ENCODE measurements at regions not wholly inside any gene's neighbourhood (a gene's known extent, or its start where the extent isn't known, plus 50 kb on each side); places are given as distances from the start of the nearest gene placed in this dataset.

- Histone ChIP-seq H3K9me3 (replicated peaks; ENCODE audit: low read length) (no peaks in the 10 kb centered on the region), H3K4me2 (ENCODE audit: low read length) (no peak overlapping the region), H3K36me3 (ENCODE audit: insufficient read depth, low read length) (no peaks in the 10 kb centered on the region), H3K9ac (ENCODE audit: low read depth, low read length) (no peak overlapping the region), H3K4me3 (ENCODE audit: low read length) (no peak overlapping the region), H3K4me1 (ENCODE audit: control insufficient read depth, insufficient read depth, low read length) (peaks cover 14% of the 10 kb centered on the region), H3K27me3 (ENCODE audit: control insufficient read depth, insufficient read depth, low read length) (peaks cover 8% of the 10 kb centered on the region)
Observed at GRCh38 chr9:134560206-134560605, 81.4 kb upstream of the COL5A1 start.

DNA sequence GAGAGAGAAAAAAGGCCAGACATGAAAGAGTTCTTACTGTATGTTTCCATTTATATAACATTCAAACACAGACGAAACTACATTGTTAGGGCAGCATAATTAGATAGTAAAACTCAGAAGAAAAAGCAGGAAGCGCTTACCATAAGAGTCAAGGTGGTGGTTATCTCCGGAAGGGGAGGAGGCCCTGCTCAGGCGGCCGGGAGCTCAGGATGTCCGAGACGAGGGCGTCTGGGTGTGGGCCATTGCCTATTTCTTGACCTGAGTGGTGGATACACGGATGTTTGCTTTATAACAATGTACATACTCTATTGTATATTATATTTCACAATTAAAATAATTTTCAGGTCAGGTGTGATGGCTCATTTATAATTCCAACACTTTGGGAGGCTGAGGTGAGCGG, 80.9 kb upstream of the COL5A1 start:
- Histone ChIP-seq H3K9ac (ENCODE audit: low read depth, low read length) (no peak overlapping the region), H3K27me3 (ENCODE audit: control insufficient read depth, insufficient read depth, low read length) (peaks cover 8% of the 10 kb centered on the region), H3K36me3 (ENCODE audit: insufficient read depth, low read length) (no peaks in the 10 kb centered on the region), H3K4me2 (ENCODE audit: low read length) (no peak overlapping the region), H3K9me3 (replicated peaks; ENCODE audit: low read length) (no peaks in the 10 kb centered on the region), H3K4me1 (ENCODE audit: control insufficient read depth, insufficient read depth, low read length) (peaks cover 14% of the 10 kb centered on the region), H3K4me3 (ENCODE audit: low read length) (no peak overlapping the region)

- peaks cover 8% of the 10 kb centered on the region for H3K27me3 ChIP-seq (ENCODE audit: control insufficient read depth, insufficient read depth, low read length)
- H3K9me3 ChIP-seq (replicated peaks; ENCODE audit: low read length) = no peaks in the 10 kb centered on the region
- H3K36me3 ChIP-seq (ENCODE audit: insufficient read depth, low read length) = no peaks in the 10 kb centered on the region
- no peak overlapping the region for H3K4me3 ChIP-seq (ENCODE audit: low read length)
- peaks cover 13% of the 10 kb centered on the region for H3K4me1 ChIP-seq (ENCODE audit: control insufficient read depth, insufficient read depth, low read length)
- no peak overlapping the region for H3K9ac ChIP-seq (ENCODE audit: low read depth, low read length)
- no peak overlapping the region for H3K4me2 ChIP-seq (ENCODE audit: low read length)
Observed at GRCh38 chr9:134561427-134562145, 80.0 kb upstream of the COL5A1 start.

DNA sequence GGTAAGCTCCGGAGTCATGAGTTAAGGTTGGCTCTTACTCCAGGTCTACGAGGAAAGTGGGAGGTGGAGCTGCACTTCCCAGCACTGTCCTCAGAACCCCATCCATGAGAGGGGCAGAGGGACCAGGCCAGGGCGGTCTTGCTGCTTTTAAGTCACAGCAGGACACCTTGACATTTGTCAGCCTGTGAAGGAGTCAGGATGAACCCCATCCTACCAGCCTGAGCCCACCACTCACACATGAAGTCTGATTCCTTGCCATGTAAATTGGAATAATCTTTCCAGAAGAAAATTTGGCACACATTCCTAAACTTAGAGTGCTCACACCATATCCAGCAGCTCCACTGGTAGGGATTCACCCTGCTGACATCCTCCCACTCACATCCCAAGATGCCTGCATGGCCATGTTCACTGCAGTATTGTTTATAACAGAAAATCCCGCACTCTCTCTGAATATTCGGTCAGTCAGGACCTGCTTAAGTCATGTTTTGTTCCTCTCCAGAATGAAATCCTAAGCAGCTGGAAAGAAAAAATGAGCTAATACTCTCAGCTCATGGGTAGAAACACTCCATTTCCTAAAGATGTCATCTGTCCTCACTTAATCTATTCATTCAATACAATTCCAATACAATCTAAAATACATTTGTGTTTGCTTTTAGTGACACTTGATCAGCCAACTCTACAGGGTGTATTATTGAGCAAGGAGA, 79.3 kb upstream of the COL5A1 start:
- Histone ChIP-seq H3K4me2 (ENCODE audit: low read length) (no peak overlapping the region), H3K9me3 (replicated peaks; ENCODE audit: low read length) (no peaks in the 10 kb centered on the region), H3K27me3 (ENCODE audit: control insufficient read depth, insufficient read depth, low read length) (peaks cover 8% of the 10 kb centered on the region), H3K9ac (ENCODE audit: low read depth, low read length) (no peak overlapping the region), H3K4me1 (ENCODE audit: control insufficient read depth, insufficient read depth, low read length) (peaks cover 13% of the 10 kb centered on the region), H3K4me3 (ENCODE audit: low read length) (no peak overlapping the region), H3K36me3 (ENCODE audit: insufficient read depth, low read length) (no peaks in the 10 kb centered on the region)

DNA sequence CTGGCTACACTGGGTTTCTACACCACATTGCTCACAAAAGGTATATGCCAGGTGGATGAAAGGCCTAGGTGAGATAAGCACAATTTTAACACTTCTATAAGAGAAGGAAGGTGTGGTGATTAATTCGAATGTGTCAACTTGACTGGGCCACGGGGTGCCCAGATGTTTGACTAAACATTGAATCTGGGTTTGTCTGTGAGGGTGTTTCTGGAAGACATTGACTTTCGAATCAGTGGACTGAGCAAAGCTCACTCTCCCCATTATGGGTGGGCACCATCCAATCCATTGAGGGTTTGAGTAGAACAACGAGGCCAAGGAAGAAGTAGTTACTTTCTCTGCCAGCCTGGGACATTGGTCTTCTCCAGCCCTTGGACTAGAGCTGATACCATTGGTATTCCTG, 78.2 kb upstream of the COL5A1 start:
- peaks cover 13% of the 10 kb centered on the region for H3K4me1 ChIP-seq (ENCODE audit: control insufficient read depth, insufficient read depth, low read length)
- H3K4me3 ChIP-seq (ENCODE audit: low read length) = no peak overlapping the region
- peaks cover 8% of the 10 kb centered on the region for H3K27me3 ChIP-seq (ENCODE audit: control insufficient read depth, insufficient read depth, low read length)
- H3K36me3 ChIP-seq (ENCODE audit: insufficient read depth, low read length) = no peaks in the 10 kb centered on the region
- no peak overlapping the region for H3K4me2 ChIP-seq (ENCODE audit: low read length)
- no peak overlapping the region for H3K9ac ChIP-seq (ENCODE audit: low read depth, low read length)
- no peaks in the 10 kb centered on the region for H3K9me3 ChIP-seq (replicated peaks; ENCODE audit: low read length)

DNA sequence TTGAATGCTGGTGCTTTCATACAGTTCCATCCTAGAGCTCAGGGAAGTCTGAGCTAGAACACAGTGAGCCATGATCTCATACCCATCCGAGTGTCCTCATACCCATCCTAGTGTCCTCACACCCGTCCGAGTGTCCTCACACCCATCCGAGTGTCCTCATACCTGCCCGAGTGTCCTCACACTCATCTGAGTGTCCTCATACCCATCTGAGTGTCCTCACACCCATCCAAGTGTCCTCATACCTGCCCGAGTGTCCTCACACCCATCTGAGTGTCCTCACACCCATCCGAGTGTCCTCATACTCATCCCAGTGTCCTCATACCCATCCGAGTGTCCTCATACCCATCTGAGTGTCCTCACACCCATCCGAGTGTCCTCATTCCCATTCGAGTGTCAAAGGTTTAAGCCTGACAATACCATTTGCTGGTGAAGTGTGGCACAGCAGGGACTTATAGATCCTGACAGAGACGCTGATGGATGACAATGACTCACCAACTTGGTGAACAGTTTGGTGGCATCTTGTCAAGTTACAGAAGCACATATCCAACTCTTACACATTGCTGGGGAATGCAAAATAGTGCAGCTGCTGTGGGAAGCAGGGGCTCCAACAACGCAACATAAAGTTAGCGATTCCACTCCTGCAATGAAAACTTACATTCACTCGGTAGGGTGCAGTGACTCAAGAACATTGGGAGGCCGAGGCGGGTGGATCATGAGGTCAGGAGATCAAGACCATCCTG, 77.0 kb upstream of the COL5A1 start:
- no peak overlapping the region for H3K9ac ChIP-seq (ENCODE audit: low read depth, low read length)
- H3K4me3 ChIP-seq (ENCODE audit: low read length) = no peak overlapping the region
- H3K9me3 ChIP-seq (replicated peaks; ENCODE audit: low read length) = no peaks in the 10 kb centered on the region
- H3K36me3 ChIP-seq (ENCODE audit: insufficient read depth, low read length) = no peaks in the 10 kb centered on the region
- H3K27me3 ChIP-seq (ENCODE audit: control insufficient read depth, insufficient read depth, low read length) = peaks cover 4% of the 10 kb centered on the region
- peaks cover 13% of the 10 kb centered on the region for H3K4me1 ChIP-seq (ENCODE audit: control insufficient read depth, insufficient read depth, low read length)
- peak overlapping the region; percentile 3 for H3K4me2 ChIP-seq (ENCODE audit: low read length)

DNA sequence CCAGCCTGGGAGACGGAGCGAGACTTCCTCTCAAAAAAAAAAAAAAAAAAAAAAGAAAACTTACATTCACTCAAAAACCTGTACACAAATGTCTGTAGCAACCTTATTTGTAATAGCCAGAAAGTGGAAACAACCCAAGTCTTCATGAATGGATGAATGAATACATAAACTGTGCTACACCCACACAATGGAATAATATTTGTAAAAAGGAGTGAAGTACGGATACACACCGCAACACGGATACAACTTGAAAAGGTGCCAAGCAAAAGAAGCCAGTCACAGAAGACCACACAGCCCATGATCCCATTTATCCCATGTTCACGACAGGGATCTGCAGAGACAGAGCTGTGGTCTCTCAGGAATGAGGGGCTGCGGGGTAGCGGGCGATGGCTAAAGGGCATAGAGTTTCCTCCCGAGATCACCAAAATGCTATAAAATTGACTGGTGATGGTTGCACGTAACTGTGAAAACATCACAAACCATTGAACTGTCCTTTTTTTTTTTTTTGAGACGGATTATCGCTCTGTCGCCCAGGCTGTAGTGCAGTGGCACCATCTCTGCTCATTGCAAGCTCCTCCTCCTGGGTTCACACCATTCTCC, 76.2 kb upstream of the COL5A1 start:
- peaks cover 4% of the 10 kb centered on the region for H3K27me3 ChIP-seq (ENCODE audit: control insufficient read depth, insufficient read depth, low read length)
- H3K9ac ChIP-seq (ENCODE audit: low read depth, low read length) = no peak overlapping the region
- H3K9me3 ChIP-seq (replicated peaks; ENCODE audit: low read length) = no peaks in the 10 kb centered on the region

GRCh38 chr9:134566196-134566847, 75.3 kb upstream of the COL5A1 start:
- Histone ChIP-seq H3K9ac (ENCODE audit: low read depth, low read length) (no peak overlapping the region), H3K9me3 (replicated peaks; ENCODE audit: low read length) (no peaks in the 10 kb centered on the region), H3K27me3 (ENCODE audit: control insufficient read depth, insufficient read depth, low read length) (peaks cover 8% of the 10 kb centered on the region), H3K4me1 (ENCODE audit: control insufficient read depth, insufficient read depth, low read length) (peaks cover 26% of the 10 kb centered on the region), H3K36me3 (ENCODE audit: insufficient read depth, low read length) (no peaks in the 10 kb centered on the region), H3K4me3 (ENCODE audit: low read length) (no peak overlapping the region), H3K4me2 (ENCODE audit: low read length) (no peak overlapping the region)

More for the DNA sequence above, 76.2 kb upstream of the COL5A1 start:
- H3K4me3 ChIP-seq (ENCODE audit: low read length) = no peak overlapping the region
- no peak overlapping the region for H3K4me2 ChIP-seq (ENCODE audit: low read length)
- H3K4me1 ChIP-seq (ENCODE audit: control insufficient read depth, insufficient read depth, low read length) = peaks cover 18% of the 10 kb centered on the region
- H3K36me3 ChIP-seq (ENCODE audit: insufficient read depth, low read length) = no peaks in the 10 kb centered on the region

GRCh38 chr9:134566936-134567335, 74.7 kb upstream of the COL5A1 start:
- Histone ChIP-seq H3K4me2 (ENCODE audit: low read length) (no peak overlapping the region), H3K36me3 (ENCODE audit: insufficient read depth, low read length) (no peaks in the 10 kb centered on the region), H3K9ac (ENCODE audit: low read depth, low read length) (no peak overlapping the region), H3K27me3 (ENCODE audit: control insufficient read depth, insufficient read depth, low read length) (peaks cover 4% of the 10 kb centered on the region), H3K9me3 (replicated peaks; ENCODE audit: low read length) (no peaks in the 10 kb centered on the region), H3K4me3 (ENCODE audit: low read length) (no peak overlapping the region), H3K4me1 (ENCODE audit: control insufficient read depth, insufficient read depth, low read length) (peaks cover 27% of the 10 kb centered on the region)

- H3K36me3 ChIP-seq (ENCODE audit: insufficient read depth, low read length) = no peaks in the 10 kb centered on the region
- no peak overlapping the region for H3K4me2 ChIP-seq (ENCODE audit: low read length)
- no peak overlapping the region for H3K9ac ChIP-seq (ENCODE audit: low read depth, low read length)
- peaks cover 4% of the 10 kb centered on the region for H3K27me3 ChIP-seq (ENCODE audit: control insufficient read depth, insufficient read depth, low read length)
- no peaks in the 10 kb centered on the region for H3K9me3 ChIP-seq (replicated peaks; ENCODE audit: low read length)
- H3K4me1 ChIP-seq (ENCODE audit: control insufficient read depth, insufficient read depth, low read length) = peaks cover 27% of the 10 kb centered on the region
- no peak overlapping the region for H3K4me3 ChIP-seq (ENCODE audit: low read length)
Observed at GRCh38 chr9:134568116-134568515, 73.5 kb upstream of the COL5A1 start.

- Histone ChIP-seq H3K27me3 (ENCODE audit: control insufficient read depth, insufficient read depth, low read length) (peaks cover 4% of the 10 kb centered on the region), H3K4me2 (ENCODE audit: low read length) (no peak overlapping the region)
Observed at GRCh38 chr9:134568811-134569210, 72.8 kb upstream of the COL5A1 start.

More at GRCh38 chr9:134568811-134569210, 72.8 kb upstream of the COL5A1 start:
- no peak overlapping the region for H3K9ac ChIP-seq (ENCODE audit: low read depth, low read length)
- H3K4me1 ChIP-seq (ENCODE audit: control insufficient read depth, insufficient read depth, low read length) = peaks cover 27% of the 10 kb centered on the region
- H3K9me3 ChIP-seq (replicated peaks; ENCODE audit: low read length) = no peaks in the 10 kb centered on the region
- no peaks in the 10 kb centered on the region for H3K36me3 ChIP-seq (ENCODE audit: insufficient read depth, low read length)
- H3K4me3 ChIP-seq (ENCODE audit: low read length) = no peak overlapping the region

Data from skeletal muscle satellite cell (primary cell).